MM.1S (cell line): ENCODE measurements at regions not wholly inside any gene's neighbourhood (a gene's known extent, or its start where the extent isn't known, plus 50 kb on each side); places are given as distances from the start of the nearest gene placed in this dataset.
A peak's percentile ranks its signal among the peaks of the same experiment; 100 is the strongest.

ENCODE experiments used
- DNase-seq: peaks from one replicate; pipeline ENCODE4 v3.0.0-alpha.2; 2015
- H2AFZ ChIP-seq: fragments of 300-600 bp; sonication (generic); 2 replicates; pipeline ENCODE4 v1.6.0; 2016; ENCODE audit warnings: antibody characterized with exemption, low read length
- H3F3A ChIP-seq: fragments of 300-600 bp; sonication (generic); 2 replicates; pipeline ENCODE4 v1.6.1; 2016; ENCODE audit warnings: mild to moderate bottlenecking, antibody characterized with exemption, low read length, moderate library complexity, mixed read lengths; ENCODE audit not compliant: insufficient read depth
- H3K27ac ChIP-seq: fragments of 300-600 bp; sonication (generic); 2 replicates; pipeline ENCODE4 v1.5.1; 2016; ENCODE audit warnings: mild to moderate bottlenecking, low read length
- H3K27me3 ChIP-seq: fragments of 300-600 bp; sonication (generic); replicated peaks from 2 replicates; pipeline ENCODE4 v1.6.0; 2016; ENCODE audit warnings: low read length; ENCODE audit not compliant: insufficient read depth
- H3K36me3 ChIP-seq: fragments of 300-600 bp; sonication (generic); replicated peaks from 2 replicates; pipeline ENCODE4 v1.6.1; 2016; ENCODE audit warnings: mild to moderate bottlenecking, low read length, mixed read lengths; ENCODE audit not compliant: insufficient read depth
- H3K4me1 ChIP-seq: fragments of 300-600 bp; sonication (generic); 2 replicates; pipeline ENCODE4 v1.6.1; 2016; ENCODE audit warnings: low read length, mixed read lengths
- H3K4me2 ChIP-seq: fragments of 300-600 bp; sonication (generic); 2 replicates; pipeline ENCODE4 v1.6.0; 2016; ENCODE audit warnings: low read depth, low read length
- H3K4me3 ChIP-seq: fragments of 300-600 bp; sonication (generic); 2 replicates; pipeline ENCODE4 v1.5.1; 2016; ENCODE audit warnings: low read length, mixed read lengths
- H3K79me2 ChIP-seq: fragments of 300-600 bp; sonication (generic); 2 replicates; pipeline ENCODE4 v1.6.1; 2016; ENCODE audit warnings: mixed run types, low read length, mixed read lengths
- H3K9ac ChIP-seq: fragments of 300-600 bp; sonication (generic); 2 replicates; pipeline ENCODE4 v1.6.1; 2016; ENCODE audit warnings: low read length, mixed read lengths
- H3K9me2 ChIP-seq: fragments of 300-600 bp; sonication (generic); replicated peaks from 2 replicates; pipeline ENCODE4 v1.6.1; 2016; ENCODE audit warnings: mild to moderate bottlenecking, low read length, mixed read lengths; ENCODE audit not compliant: insufficient read depth
- H3K9me3 ChIP-seq: fragments of 300-600 bp; sonication (generic); replicated peaks from 2 replicates; pipeline ENCODE4 v1.6.1; 2016; ENCODE audit warnings: mild to moderate bottlenecking, low read length, mixed read lengths; ENCODE audit not compliant: insufficient read depth
- H4K20me1 ChIP-seq: fragments of 300-600 bp; sonication (generic); 2 replicates; pipeline ENCODE4 v1.6.1; 2016; ENCODE audit warnings: mild to moderate bottlenecking, low read length, moderate library complexity, mixed read lengths; ENCODE audit not compliant: insufficient read depth
- CTCF ChIP-seq: fragments of 300-600 bp; sonication (generic); IDR thresholded peaks from 2 replicates; pipeline ENCODE4 v1.5.1; 2016; ENCODE audit warnings: antibody characterized with exemption, low read length, mixed read lengths
- EZH2 ChIP-seq: fragments of 300-600 bp; sonication (generic); optimal IDR thresholded peaks from 2 replicates; pipeline ENCODE3; 2017; ENCODE audit warnings: low read depth, mild to moderate bottlenecking, antibody characterized with exemption, low read length, mixed read lengths
- EZH2phosphoT487 ChIP-seq: fragments of 300-600 bp; sonication (generic); IDR thresholded peaks from 2 replicates; pipeline ENCODE4 v1.6.1; 2018; ENCODE audit warnings: antibody characterized with exemption, low read length

DNA sequence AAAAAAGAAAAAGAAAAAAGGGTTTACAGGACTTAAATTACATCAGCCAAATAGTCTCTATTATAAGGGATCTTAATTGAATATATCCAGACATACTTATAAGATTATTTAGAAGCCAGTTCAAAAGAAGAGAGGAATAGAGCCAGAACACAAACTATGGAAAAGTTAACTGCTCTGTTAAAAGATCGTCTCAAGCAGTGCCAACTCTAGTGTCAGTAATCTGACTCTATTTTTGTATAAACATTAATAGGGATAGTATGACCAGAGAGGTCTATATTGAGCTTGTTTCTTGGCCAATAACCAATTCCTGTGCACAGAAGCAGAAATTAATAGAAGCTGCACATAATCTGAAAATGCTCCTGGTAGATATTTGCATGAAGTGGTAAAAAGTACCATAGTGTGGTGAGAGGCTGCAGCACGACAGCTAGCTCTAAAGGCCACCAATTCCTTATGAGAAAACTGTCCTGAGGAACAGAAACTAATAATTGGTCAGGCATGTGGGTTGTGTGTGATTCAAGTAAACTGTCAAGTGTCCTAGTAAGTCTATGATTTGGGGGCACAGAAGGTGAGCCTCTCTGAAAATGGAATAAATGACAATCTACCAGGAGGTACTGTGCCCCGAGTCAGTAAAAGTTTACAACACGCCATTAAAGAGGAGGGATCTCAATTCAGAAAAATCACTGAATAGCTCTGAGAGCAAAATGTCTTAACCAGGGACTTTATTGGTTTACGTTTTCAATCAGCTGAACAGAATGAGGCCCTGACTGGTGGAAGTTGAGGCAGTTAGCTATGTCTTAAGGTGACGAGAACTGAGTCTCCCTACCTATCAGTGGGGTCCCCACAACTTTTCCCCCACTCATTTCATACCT, 51.5 kb upstream of the NANOGP8 start:
- Histone ChIP-seq H3K27ac (no peak overlapping the region), H3K9me3 (no peaks in the 10 kb centered on the region), H3K36me3 (no peaks in the 10 kb centered on the region), H3F3A (no peaks in the 10 kb centered on the region), H2AFZ (no peak overlapping the region), H3K9me2 (no peaks in the 10 kb centered on the region), H3K27me3 (no peaks in the 10 kb centered on the region), H3K9ac (no peak overlapping the region), H4K20me1 (no peaks in the 10 kb centered on the region), H3K4me1 (peaks cover 7% of the 10 kb centered on the region; the same call in 1 of the 2 replicates), H3K4me3 (no peak overlapping the region), H3K4me2 (peak overlapping the region; percentile 15; the same call in 1 of the 2 replicates), H3K79me2 (no peaks in the 10 kb centered on the region)
- DNase-seq = peak; percentile 27
- TF ChIP-seq EZH2 = no peak
- no peak for TF ChIP-seq EZH2phosphoT487
- no peak for TF ChIP-seq CTCF
